IMR-90 (cell line): ENCODE measurements at regions not wholly inside any gene's neighbourhood (a gene's known extent, or its start where the extent isn't known, plus 50 kb on each side); places are given as distances from the start of the nearest gene placed in this dataset.

Source experiments
- ATAC-seq: fragments of 200-7000 bp; cut with Tn5 transposase; 2 replicates; pipeline ENCODE4 v1.9.1; 2020; ENCODE audit warnings: low read depth, mild to moderate bottlenecking, moderate library complexity
- BruUV-seq: library from RNA; stranded (reverse); fragments of 400-500 nt; replicated peaks from 2 replicates; lab custom pipeline; 2021; lab: Mats Ljungman, UMichigan
- CTCF ChIA-PET: fragments of 300-600 bp; formaldehyde crosslinking; extraction: SDS; loops from one replicate; lab custom pipeline; 2021; ENCODE audit warnings: antibody characterized with exemption; lab: Yijun Ruan, JAX
- POLR2A ChIA-PET: fragments of 300-600 bp; sonication (Branson Sonifier 250); formaldehyde crosslinking; loops from one replicate; lab custom pipeline; 2022; ENCODE audit warnings: antibody characterized with exemption; ENCODE audit not compliant: unreplicated experiment; lab: Charles Lee
- DNase-seq: peaks from one replicate; pipeline ENCODE4 v3.0.0; 2013
- H2AFZ ChIP-seq: replicated peaks from 2 replicates; pipeline ENCODE3; 2013; ENCODE audit warnings: low read length, mild to moderate bottlenecking; ENCODE audit not compliant: poor library complexity
- H2AK5ac ChIP-seq: 2 replicates; pipeline ENCODE4 v1.6.1; 2013; ENCODE audit warnings: low read depth, low read length, inconsistent platforms
- H2AK9ac ChIP-seq: replicated peaks from 2 replicates; pipeline ENCODE3; 2013; ENCODE audit warnings: mild to moderate bottlenecking, low read depth, low read length, moderate library complexity; ENCODE audit not compliant: poor library complexity
- H2BK120ac ChIP-seq: 2 replicates; pipeline ENCODE4 v1.6.1; 2013; ENCODE audit warnings: low read depth, low read length, inconsistent platforms
- H2BK15ac ChIP-seq: 3 replicates; pipeline ENCODE4 v1.6.1; 2013; ENCODE audit warnings: low read depth, low read length, inconsistent platforms
- H2BK20ac ChIP-seq: 2 replicates; pipeline ENCODE4 v1.6.1; 2013; ENCODE audit warnings: low read depth, mild to moderate bottlenecking, inconsistent platforms, low read length, moderate library complexity
- H2BK5ac ChIP-seq: 2 replicates; pipeline ENCODE4 v1.6.1; 2013; ENCODE audit warnings: mild to moderate bottlenecking, low read depth, low read length, inconsistent platforms; ENCODE audit not compliant: poor library complexity, severe bottlenecking
- H3K14ac ChIP-seq: replicated peaks from 2 replicates; pipeline ENCODE4 v1.6.1; 2013; ENCODE audit warnings: low read depth, low read length, inconsistent platforms
- H3K18ac ChIP-seq: 2 replicates; pipeline ENCODE4 v1.6.1; 2013; ENCODE audit warnings: low read depth, low read length, control low read depth
- H3K23ac ChIP-seq: 2 replicates; pipeline ENCODE4 v1.6.1; 2013; ENCODE audit warnings: low read depth, low read length, inconsistent platforms
- H3K27ac ChIP-seq: 2 replicates; pipeline ENCODE4 v1.5.1; 2013; ENCODE audit warnings: mild to moderate bottlenecking, control low read depth, low read length; ENCODE audit not compliant: insufficient read depth
- H3K27me3 ChIP-seq: 2 replicates; pipeline ENCODE4 v1.6.1; 2013; ENCODE audit warnings: low read length; ENCODE audit not compliant: control insufficient read depth, insufficient read depth
- H3K36me3 ChIP-seq: 2 replicates; pipeline ENCODE4 v1.6.1; 2013; ENCODE audit warnings: low read length, mixed read lengths; ENCODE audit not compliant: control insufficient read depth, insufficient read depth
- H3K4ac ChIP-seq: 2 replicates; pipeline ENCODE4 v1.6.1; 2013; ENCODE audit warnings: low read depth, low read length, inconsistent platforms
- H3K4me1 ChIP-seq: 2 replicates; pipeline ENCODE4 v1.6.1; 2013; ENCODE audit warnings: low read length, mixed read lengths; ENCODE audit not compliant: control insufficient read depth, insufficient read depth
- H3K4me2 ChIP-seq: 2 replicates; pipeline ENCODE4 v1.6.1; 2013; ENCODE audit warnings: low read depth, mild to moderate bottlenecking, control low read depth, low read length, moderate library complexity
- H3K4me3 ChIP-seq: 2 replicates; pipeline ENCODE4 v1.5.1; 2013; ENCODE audit warnings: low read depth, mild to moderate bottlenecking, control low read depth, low read length, moderate library complexity; ENCODE audit not compliant: insufficient read depth
- H3K56ac ChIP-seq: 2 replicates; pipeline ENCODE4 v1.6.1; 2013; ENCODE audit warnings: low read length, inconsistent platforms; ENCODE audit not compliant: insufficient read depth; ENCODE audit errors: extremely low read depth
- H3K79me1 ChIP-seq, 2 experiments: 2 replicates each; pipeline ENCODE4 v1.6.1; 2013; ENCODE audit warnings: low read length in 2 of 2, inconsistent platforms in 1 of 2, low read depth in 1 of 2
- H3K9ac ChIP-seq: 2 replicates; pipeline ENCODE4 v1.6.1; 2013; ENCODE audit warnings: low read depth, low read length, control low read depth
- H3K9me1 ChIP-seq: 2 replicates; pipeline ENCODE4 v1.6.1; 2013; ENCODE audit warnings: low read length, inconsistent platforms; ENCODE audit not compliant: insufficient read depth
- H3K9me3 ChIP-seq: 2 replicates; pipeline ENCODE4 v1.6.1; 2013; ENCODE audit warnings: low read length; ENCODE audit not compliant: control insufficient read depth, insufficient read depth
- H4K20me1 ChIP-seq: 2 replicates; pipeline ENCODE4 v1.6.1; 2013; ENCODE audit warnings: low read length, inconsistent platforms; ENCODE audit not compliant: insufficient read depth
- H4K5ac ChIP-seq: 2 replicates; pipeline ENCODE4 v1.6.1; 2013; ENCODE audit warnings: mild to moderate bottlenecking, low read depth, low read length, control low read depth
- H4K8ac ChIP-seq, 2 experiments: 2 replicates each; pipeline ENCODE4 v1.6.1; 2013; ENCODE audit warnings: low read depth in 2 of 2, low read length in 2 of 2, control low read depth in 1 of 2, inconsistent platforms in 1 of 2
- H4K91ac ChIP-seq: 2 replicates; pipeline ENCODE4 v1.6.1; 2013; ENCODE audit warnings: low read depth, low read length, inconsistent platforms; ENCODE audit not compliant: insufficient read depth
- BHLHE40 ChIP-seq: fragments of 150-350 bp; IDR thresholded peaks from 2 replicates; pipeline ENCODE4 v1.6.1; 2016; ENCODE audit warnings: mild to moderate bottlenecking, low read depth, low read length
- CEBPB ChIP-seq: IDR thresholded peaks from 2 replicates; pipeline ENCODE4 v1.6.1; 2012; ENCODE audit warnings: low read depth, low read length, improper control_type of control experiment
- CHD1 ChIP-seq: IDR thresholded peaks from 2 replicates; pipeline ENCODE4 v1.6.1; 2012; ENCODE audit warnings: low read depth, low read length, improper control_type of control experiment
- CTCF ChIP-seq: conservative IDR thresholded peaks from 2 replicates; pipeline ENCODE4 v1.5.1; 2012; ENCODE audit warnings: mild to moderate bottlenecking, low read depth, low read length, improper control_type of control experiment
- ELK1 ChIP-seq: fragments of 150-350 bp; IDR thresholded peaks from 2 replicates; pipeline ENCODE4 v1.6.1; 2016; ENCODE audit warnings: low read depth, mild to moderate bottlenecking, low read length, moderate library complexity, borderline replicate concordance
- MAFK ChIP-seq: IDR thresholded peaks from 2 replicates; pipeline ENCODE4 v1.6.1; 2012; ENCODE audit warnings: low read depth, low read length, improper control_type of control experiment
- MAZ ChIP-seq: IDR thresholded peaks from 2 replicates; pipeline ENCODE4 v1.6.1; 2012; ENCODE audit warnings: low read depth, mild to moderate bottlenecking, low read length, improper control_type of control experiment, moderate library complexity, borderline replicate concordance
- MXI1 ChIP-seq: IDR thresholded peaks from 2 replicates; pipeline ENCODE4 v1.6.1; 2012; ENCODE audit warnings: low read depth, mild to moderate bottlenecking, low read length, moderate library complexity, borderline replicate concordance
- NFE2L2 ChIP-seq: fragments of 150-350 bp; IDR thresholded peaks from 2 replicates; pipeline ENCODE4 v1.6.1; 2016; ENCODE audit warnings: low read depth, mild to moderate bottlenecking, low read length
- POLR2A ChIP-seq: IDR thresholded peaks from 2 replicates; pipeline ENCODE4 v1.6.1; 2012; ENCODE audit warnings: mild to moderate bottlenecking, low read depth, low read length
- RAD21 ChIP-seq: IDR thresholded peaks from 2 replicates; pipeline ENCODE4 v1.6.1; 2012; ENCODE audit warnings: low read length, improper control_type of control experiment
- RCOR1 ChIP-seq: IDR thresholded peaks from 2 replicates; pipeline ENCODE4 v1.6.1; 2012; ENCODE audit warnings: mild to moderate bottlenecking, low read length, improper control_type of control experiment; ENCODE audit not compliant: insufficient replicate concordance
- RFX5 ChIP-seq: IDR thresholded peaks from 2 replicates; pipeline ENCODE4 v1.8.0; 2012; ENCODE audit warnings: low read depth, mild to moderate bottlenecking, low read length, moderate library complexity
- SMC3 ChIP-seq: fragments of 150-350 bp; IDR thresholded peaks from 2 replicates; pipeline ENCODE4 v1.6.1; 2016; ENCODE audit warnings: low read depth, mild to moderate bottlenecking, antibody characterized with exemption, low read length, moderate library complexity
- USF2 ChIP-seq: fragments of 150-350 bp; IDR thresholded peaks from 2 replicates; pipeline ENCODE4 v1.6.1; 2017; ENCODE audit warnings: mild to moderate bottlenecking, antibody characterized with exemption, low read length, low read depth
- WGBS, 2 experiments: methylation state at CpG; one replicate each; pipeline versions ENCODE4 v1.1.5 to v1.1.7; 2013; ENCODE audit warnings: missing lambda C conversion rate in 2 of 2; ENCODE audit not compliant: insufficient read length in 1 of 2; ENCODE audit errors: extremely low coverage in 2 of 2; 5-methylcytosine and 5-hydroxymethylcytosine counted together
- dilution Hi-C: fragments of 300-500 bp; cut with HindIII; formaldehyde crosslinking; loops from one replicate; pipeline ENCODE4 v1.14.3; 2018; ENCODE audit warnings: low sequenced_read_pairs; ENCODE audit not compliant: unreplicated experiment
- in situ Hi-C: fragments of 300-500 bp; cut with MboI; formaldehyde crosslinking; loops from 3 replicates; pipeline ENCODE4 v1.14.3; 2019; ENCODE audit warnings: low sequenced_read_pairs, inconsistent platforms, mixed read lengths
- intact Hi-C: fragments of 100-400 bp; cut with micrococcal nuclease; formaldehyde crosslinking; loops from 2 replicates; pipeline ENCODE4 v1.10.0; 2022

GRCh38 chr6:140160909-140161308 lies 786.5 kb upstream of the CITED2 start:
- intact Hi-C loops: no loop called here
- in situ Hi-C loops: no loop called here
- dilution Hi-C loops: no loop called here
- WGBS, 2 experiments: no CpG with 5 or more reads among the region's 1 CpG
- no peak overlapping the region for H4K5ac ChIP-seq
- POLR2A ChIA-PET: no interaction called here
- ATAC-seq (no peak), DNase-seq (no peak)
- no peak overlapping the region for H3K56ac ChIP-seq
- H2BK5ac ChIP-seq: no peak overlapping the region
- no peaks in the 10 kb centered on the region for H3K27me3 ChIP-seq
- TF ChIP-seq RCOR1: no peak
- no peak for TF ChIP-seq NFE2L2
- no peak for TF ChIP-seq ELK1
- no peak for TF ChIP-seq CTCF
- no peak for TF ChIP-seq BHLHE40
- TF ChIP-seq RAD21: no peak
- no peak for TF ChIP-seq MAFK
- no peak for TF ChIP-seq MAZ
- TF ChIP-seq CEBPB: no peak
- no peak for TF ChIP-seq POLR2A
- TF ChIP-seq SMC3: no peak
- TF ChIP-seq RFX5: no peak
- no peak for TF ChIP-seq MXI1
- TF ChIP-seq CHD1: no peak
- no peak for TF ChIP-seq USF2
- no peak overlapping the region for H2AK9ac ChIP-seq
- H3K27ac ChIP-seq: no peak overlapping the region
- no peak overlapping the region for H3K14ac ChIP-seq
- no peak overlapping the region for H2BK20ac ChIP-seq
- no peak overlapping the region for H3K4me2 ChIP-seq
- BruUV-seq: no TSS peak
- no peak overlapping the region for H4K91ac ChIP-seq
- no peaks in the 10 kb centered on the region for H3K9me3 ChIP-seq
- H2BK120ac ChIP-seq: no peak overlapping the region
- no peak overlapping the region for H3K9ac ChIP-seq
- H2AFZ ChIP-seq: no peak overlapping the region
- H4K8ac ChIP-seq: no peak overlapping the region
- no peak overlapping the region for H3K18ac ChIP-seq
- no peak overlapping the region for H3K4ac ChIP-seq
- no peaks in the 10 kb centered on the region for H3K4me1 ChIP-seq
- H3K4me3 ChIP-seq: no peak overlapping the region
- no peaks in the 10 kb centered on the region for H3K9me1 ChIP-seq
- no peak overlapping the region for H2BK15ac ChIP-seq
- no peaks in the 10 kb centered on the region for H3K36me3 ChIP-seq
- no peaks in the 10 kb centered on the region for H3K79me1 ChIP-seq
- CTCF ChIA-PET: no interaction called here
- H3K23ac ChIP-seq: no peak overlapping the region
- H2AK5ac ChIP-seq: no peak overlapping the region
- H4K20me1 ChIP-seq: no peaks in the 10 kb centered on the region
